Tibial nerve (tissue), 4 donors: ENCODE measurements at regions not wholly inside any gene's neighbourhood (a gene's known extent, or its start where the extent isn't known, plus 50 kb on each side); places are given as distances from the start of the nearest gene placed in this dataset.

Experiments used
- EP300 ChIP-seq, 2 donors: sonication (generic); formaldehyde crosslinking; IDR thresholded peaks; one replicate each; pipeline ENCODE4 v1.6.1; 2017; ENCODE audit warnings: antibody characterized with exemption in 2 of 2, mild to moderate bottlenecking in 1 of 2
- POLR2A ChIP-seq, 2 donors: fragments of 450-650 bp; IDR thresholded peaks; one replicate each; pipeline ENCODE4 v1.6.1; 2017; ENCODE audit warnings: antibody characterized with exemption in 2 of 2, mild to moderate bottlenecking in 2 of 2, moderate library complexity in 2 of 2
- TF ChIP-seq, protein P1 (sequence below), 5 experiments: fragments of 200-600 bp in 3 of 5; fragments of 450-650 bp in 2 of 5; sonication (generic) in 3 of 5; IDR thresholded peaks; one replicate each; pipeline ENCODE4 v1.5.1; 2016 to 2019; ENCODE audit warnings: antibody characterized with exemption in 5 of 5, mild to moderate bottlenecking in 3 of 5, moderate library complexity in 2 of 5

DNA sequence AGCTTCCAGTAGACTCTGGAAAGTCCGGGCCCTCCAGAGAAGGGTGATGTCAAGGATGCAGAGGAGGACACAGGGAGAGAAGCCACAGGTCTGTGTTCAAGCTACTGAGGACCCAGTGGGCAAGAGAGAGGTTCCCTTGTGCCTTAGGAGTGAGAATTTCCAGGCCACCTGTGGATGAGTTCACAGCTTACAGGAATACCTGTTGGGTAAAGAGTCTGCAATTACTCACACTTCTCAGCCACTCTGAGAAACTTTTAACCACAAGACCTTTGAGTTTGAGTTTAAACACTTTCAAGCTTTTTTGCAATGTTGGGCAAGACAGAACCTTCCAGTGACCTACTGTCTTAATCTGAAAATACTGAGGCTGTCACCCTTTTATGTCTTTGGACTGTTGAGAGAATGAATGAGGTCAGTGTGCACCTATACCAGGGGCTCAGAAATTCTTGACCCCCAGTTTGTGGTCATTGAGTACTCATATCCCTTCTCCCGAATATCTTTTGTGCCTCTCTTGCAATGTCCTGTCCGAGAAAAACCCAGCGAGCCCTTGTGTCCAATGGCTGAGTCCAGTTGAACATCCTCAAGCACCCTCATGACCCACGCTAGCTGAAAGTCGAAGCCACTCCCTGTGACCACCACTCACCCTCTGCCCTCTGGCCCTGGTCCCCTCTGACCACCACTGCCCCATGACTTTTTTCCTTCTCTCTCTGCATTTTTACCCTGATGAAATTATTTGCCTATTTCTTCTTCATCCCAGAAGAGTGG lies 368.5 kb upstream of the ZNF507 start:
- TF ChIP-seq, protein P1, sequence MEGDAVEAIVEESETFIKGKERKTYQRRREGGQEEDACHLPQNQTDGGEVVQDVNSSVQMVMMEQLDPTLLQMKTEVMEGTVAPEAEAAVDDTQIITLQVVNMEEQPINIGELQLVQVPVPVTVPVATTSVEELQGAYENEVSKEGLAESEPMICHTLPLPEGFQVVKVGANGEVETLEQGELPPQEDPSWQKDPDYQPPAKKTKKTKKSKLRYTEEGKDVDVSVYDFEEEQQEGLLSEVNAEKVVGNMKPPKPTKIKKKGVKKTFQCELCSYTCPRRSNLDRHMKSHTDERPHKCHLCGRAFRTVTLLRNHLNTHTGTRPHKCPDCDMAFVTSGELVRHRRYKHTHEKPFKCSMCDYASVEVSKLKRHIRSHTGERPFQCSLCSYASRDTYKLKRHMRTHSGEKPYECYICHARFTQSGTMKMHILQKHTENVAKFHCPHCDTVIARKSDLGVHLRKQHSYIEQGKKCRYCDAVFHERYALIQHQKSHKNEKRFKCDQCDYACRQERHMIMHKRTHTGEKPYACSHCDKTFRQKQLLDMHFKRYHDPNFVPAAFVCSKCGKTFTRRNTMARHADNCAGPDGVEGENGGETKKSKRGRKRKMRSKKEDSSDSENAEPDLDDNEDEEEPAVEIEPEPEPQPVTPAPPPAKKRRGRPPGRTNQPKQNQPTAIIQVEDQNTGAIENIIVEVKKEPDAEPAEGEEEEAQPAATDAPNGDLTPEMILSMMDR (IDR thresholded peaks at IDR 0.05), result no peak
- no peak for TF ChIP-seq POLR2A (IDR thresholded peaks at IDR 0.05)
- no peak for TF ChIP-seq EP300 (IDR thresholded peaks at IDR 0.05)
